HCT116 (cell line): ENCODE measurements at regions not wholly inside any gene's neighbourhood (a gene's known extent, or its start where the extent isn't known, plus 50 kb on each side); places are given as distances from the start of the nearest gene placed in this dataset.

ENCODE experiments used
- ATAC-seq: fragments of 200-7000 bp; cut with Tn5 transposase; 2 replicates; pipeline ENCODE4 v1.9.1; 2020; ENCODE audit warnings: mild to moderate bottlenecking, moderate library complexity
- BruUV-seq: library from RNA; stranded (reverse); fragments of 400-500 nt; replicated peaks from 2 replicates; lab custom pipeline; 2021; lab: Mats Ljungman, UMichigan
- CTCF ChIA-PET: fragments of 300-600 bp; sonication (Branson Sonifier 250); formaldehyde crosslinking; loops from one replicate; lab custom pipeline; 2021; ENCODE audit warnings: antibody characterized with exemption; lab: Charles Lee
- POLR2A ChIA-PET: fragments of 300-600, 350-600 bp; sonication (Branson Sonifier 250); formaldehyde crosslinking; loops from one replicate; lab custom pipeline; 2021; ENCODE audit warnings: antibody characterized with exemption; lab: Charles Lee
- RAD21 ChIA-PET, 2 experiments: fragments of 300-600 bp; sonication (Branson Sonifier 250); formaldehyde crosslinking; loops; one replicate each; lab custom pipeline; 2023; ENCODE audit warnings: low total read pairs in 2 of 2; ENCODE audit not compliant: uncharacterized antibody in 2 of 2, unreplicated experiment in 2 of 2, low non-redundant PET in 1 of 2; lab: Charles Lee
- DNase-seq: peaks from one replicate; pipeline ENCODE4 v3.0.0-alpha.2; 2010; ENCODE audit warnings: low read depth, low spot score
- H2AFZ ChIP-seq: fragments of 200-600 bp; shearing (Covaris generic), sonication (generic); 2 replicates; pipeline ENCODE4 v1.6.1; 2017; ENCODE audit warnings: low read depth, mixed run types, mixed read lengths, antibody characterized with exemption, low read length; ENCODE audit not compliant: poor library complexity, severe bottlenecking
- H3K27ac ChIP-seq: 2 replicates; pipeline ENCODE4 v1.5.1; 2012; ENCODE audit warnings: low read depth, low read length
- H3K27me3 ChIP-seq: fragments of 200-600 bp; sonication (generic); 2 replicates; pipeline ENCODE4 v1.6.1; 2016; ENCODE audit warnings: mixed run types, low read length, mixed read lengths; ENCODE audit not compliant: insufficient read depth
- H3K36me3 ChIP-seq, 2 experiments: fragments of 200-500 bp in 1 of 2; fragments of 200-600 bp in 1 of 2; sonication (Bioruptor generic) in 1 of 2; sonication (generic) in 1 of 2; 2 replicates each; pipeline versions ENCODE4 v1.5.1 to v1.6.1; 2014 to 2016; ENCODE audit warnings: low read length in 2 of 2, inconsistent platforms in 1 of 2, mixed read lengths in 1 of 2, mixed run types in 1 of 2; ENCODE audit not compliant: insufficient read depth in 2 of 2, control insufficient read depth in 1 of 2
- H3K4me1 ChIP-seq, 2 experiments: fragments of 200-600 bp in 1 of 2; sonication (generic) in 1 of 2; 2 replicates each; pipeline versions ENCODE4 v1.5.1 to v1.6.1; 2012 to 2017; ENCODE audit warnings: low read length in 2 of 2, inconsistent platforms in 1 of 2, mild to moderate bottlenecking in 1 of 2, mixed read lengths in 1 of 2, mixed run types in 1 of 2, moderate library complexity in 1 of 2; ENCODE audit not compliant: insufficient read depth in 2 of 2, control insufficient read depth in 1 of 2
- H3K4me2 ChIP-seq: fragments of 200-600 bp; sonication (generic); 2 replicates; pipeline ENCODE4 v1.6.1; 2017; ENCODE audit warnings: mixed run types, low read length, mixed read lengths
- H3K4me3 ChIP-seq, 2 experiments: fragments of 200-600 bp in 1 of 2; sonication (generic) in 1 of 2; replicated peaks in 1 of 2; 2 replicates each; pipeline ENCODE4 v1.5.1; 2011 to 2016; ENCODE audit warnings: low read length in 2 of 2, control low read depth in 1 of 2, low read depth in 1 of 2, mild to moderate bottlenecking in 1 of 2, mixed read lengths in 1 of 2, mixed run types in 1 of 2
- H3K79me2 ChIP-seq: fragments of 200-600 bp; sonication (generic); 2 replicates; pipeline ENCODE4 v1.6.1; 2017; ENCODE audit warnings: mild to moderate bottlenecking, mixed run types, low read length, moderate library complexity, mixed read lengths; ENCODE audit not compliant: insufficient read depth
- H3K9ac ChIP-seq: fragments of 200-600 bp; sonication (generic); 2 replicates; pipeline ENCODE4 v1.6.1; 2016; ENCODE audit warnings: low read length, mixed read lengths
- H3K9me2 ChIP-seq: fragments of 200-600 bp; sonication (generic), shearing (Covaris generic); 2 replicates; pipeline ENCODE4 v1.6.1; 2017; ENCODE audit warnings: mixed run types, mild to moderate bottlenecking, moderate library complexity; ENCODE audit not compliant: insufficient read depth
- H3K9me3 ChIP-seq, 2 experiments: fragments of 200-500 bp in 1 of 2; fragments of 200-600 bp in 1 of 2; sonication (Bioruptor generic) in 1 of 2; sonication (generic) in 1 of 2; 2 replicates each; pipeline ENCODE4 v1.6.1; 2014 to 2017; ENCODE audit warnings: low read length in 2 of 2, mixed read lengths in 2 of 2, inconsistent platforms in 1 of 2, low read depth in 1 of 2, mild to moderate bottlenecking in 1 of 2, mixed run types in 1 of 2, moderate library complexity in 1 of 2; ENCODE audit not compliant: control insufficient read depth in 1 of 2, insufficient read depth in 1 of 2
- H4K20me1 ChIP-seq: fragments of 200-600 bp; sonication (generic), shearing (Covaris generic); 2 replicates; pipeline ENCODE4 v1.6.1; 2017; ENCODE audit warnings: mixed run types, mild to moderate bottlenecking, moderate library complexity; ENCODE audit not compliant: insufficient read depth
- CBX3 ChIP-seq: IDR thresholded peaks from 2 replicates; pipeline ENCODE4 v1.6.1; 2012; ENCODE audit warnings: low read depth
- CTCF ChIP-seq, 3 experiments: fragments of 200-600 bp in 1 of 3; sonication (generic) in 1 of 3; IDR thresholded peaks in 2 of 3; conservative IDR thresholded peaks in 1 of 3; 2 replicates each; pipeline ENCODE4 v1.5.1; 2012 to 2017; ENCODE audit warnings: low read depth in 2 of 3, low read length in 2 of 3, antibody characterized with exemption in 1 of 3, borderline replicate concordance in 1 of 3, control low read depth in 1 of 3, mild to moderate bottlenecking in 1 of 3, mixed read lengths in 1 of 3, mixed run types in 1 of 3, moderate library complexity in 1 of 3; ENCODE audit not compliant: insufficient read depth in 1 of 3
- EGR1 ChIP-seq: IDR thresholded peaks from 2 replicates; pipeline ENCODE4 v1.6.1; 2012; ENCODE audit warnings: low read depth
- EZH2phosphoT487 ChIP-seq: fragments of 200-600 bp; IDR thresholded peaks from 2 replicates; pipeline ENCODE4 v1.6.1; 2018; ENCODE audit warnings: antibody characterized with exemption, borderline replicate concordance
- JUND ChIP-seq: IDR thresholded peaks from 2 replicates; pipeline ENCODE4 v1.6.1; 2012
- MAX ChIP-seq: IDR thresholded peaks from 2 replicates; pipeline ENCODE4 v1.6.1; 2012
- POLR2AphosphoS5 ChIP-seq: IDR thresholded peaks from 2 replicates; pipeline ENCODE4 v1.6.1; 2011; ENCODE audit warnings: mild to moderate bottlenecking, low read depth, low read length, moderate library complexity
- TCF7L2 ChIP-seq: IDR thresholded peaks from 2 replicates; pipeline ENCODE4 v1.7.0; 2011; ENCODE audit warnings: borderline replicate concordance, inconsistent platforms; ENCODE audit not compliant: insufficient read depth, insufficient read length; ENCODE audit errors: extremely low read depth
- ZBTB33 ChIP-seq: IDR thresholded peaks from 2 replicates; pipeline ENCODE4 v1.6.1; 2011; ENCODE audit warnings: mild to moderate bottlenecking, low read length, moderate library complexity; ENCODE audit not compliant: insufficient replicate concordance; ENCODE audit errors: extremely low read depth
- ZFX ChIP-seq: fragments of 450-650 bp; IDR thresholded peaks from 2 replicates; pipeline ENCODE4 v1.6.1; 2017
- intact Hi-C: fragments of 100-400 bp; cut with micrococcal nuclease; formaldehyde crosslinking; loops from 2 replicates; pipeline ENCODE4 v1.10.0; 2022

GRCh38 chr19:33946535-33947264, 150.0 kb downstream of the KCTD15 start:
- TF ChIP-seq POLR2AphosphoS5 (no peak), TCF7L2 (no peak), CTCF (IDR thresholded peaks at IDR 0.05 in 2 of 3, conservative IDR thresholded peaks at IDR 0.05 in 1 of 3; ENCODE audit: borderline replicate concordance in 1 of 3, insufficient read depth in 1 of 3, low read depth in 2 of 3, low read length in 2 of 3) (no peak), MAX (no peak), ZBTB33 (no peak), EGR1 (no peak), ZFX (no peak), JUND (no peak), EZH2phosphoT487 (no peak), CBX3 (no peak)
- no peaks in the 10 kb centered on the region for H3K36me3 ChIP-seq
- H3K9me2 ChIP-seq: no peaks in the 10 kb centered on the region
- RAD21 ChIA-PET: interaction anchor here in 1 of 2 experiments (0.8 kb wide), 1 partner anchor 150 kb away, joined by 4 read pairs; no protein-coding TSS in a partner anchor
- POLR2A ChIA-PET: interaction anchor here (1.1 kb wide), 1 partner anchor 41 kb away, joined by 3 read pairs; no protein-coding TSS in a partner anchor
- no TSS peak for BruUV-seq
- DNase-seq (no peak), ATAC-seq (no peak)
- H3K79me2 ChIP-seq: no peaks in the 10 kb centered on the region
- H3K27me3 ChIP-seq: no peaks in the 10 kb centered on the region
- H3K4me1 ChIP-seq: no peaks in the 10 kb centered on the region
- CTCF ChIA-PET: interaction anchor here (0.8 to 1.3 kb wide), 4 partner anchors 9 to 169 kb away, joined by 3 to 4 read pairs (median 3); no protein-coding TSS in a partner anchor
- no peak overlapping the region for H3K4me2 ChIP-seq
- no peaks in the 10 kb centered on the region for H3K9me3 ChIP-seq
- H2AFZ ChIP-seq: no peak overlapping the region
- no peak overlapping the region for H3K9ac ChIP-seq
- no peak overlapping the region for H3K4me3 ChIP-seq
- no peaks in the 10 kb centered on the region for H4K20me1 ChIP-seq
- no peak overlapping the region for H3K27ac ChIP-seq
- intact Hi-C loops: no loop called here
